GM12891 (cell line): ENCODE measurements at regions not wholly inside any gene's neighbourhood (a gene's known extent, or its start where the extent isn't known, plus 50 kb on each side); places are given as distances from the start of the nearest gene placed in this dataset.

Source experiments
- PAX5 ChIP-seq: IDR thresholded peaks from 2 replicates; pipeline ENCODE4 v1.6.1; 2011; ENCODE audit warnings: low read length, moderate library complexity, mild to moderate bottlenecking; ENCODE audit not compliant: insufficient read depth, severe bottlenecking
- POLR2A ChIP-seq: IDR thresholded peaks from 2 replicates; pipeline ENCODE4 v1.6.1; 2011; ENCODE audit warnings: low read depth, low read length, control low read depth
- POLR2AphosphoS5 ChIP-seq: IDR thresholded peaks from 2 replicates; pipeline ENCODE4 v1.6.1; 2011; ENCODE audit warnings: low read depth, low read length, control low read depth
- POU2F2 ChIP-seq: IDR thresholded peaks from 2 replicates; pipeline ENCODE4 v1.6.1; 2011; ENCODE audit warnings: low read depth, mild to moderate bottlenecking, control low read depth, low read length, moderate library complexity
- SPI1 ChIP-seq: IDR thresholded peaks from 2 replicates; pipeline ENCODE4 v1.6.1; 2011; ENCODE audit warnings: low read depth, low read length, control low read depth
- TAF1 ChIP-seq: IDR thresholded peaks from 2 replicates; pipeline ENCODE4 v1.6.1; 2011; ENCODE audit warnings: low read depth, low read length, control low read depth

DNA sequence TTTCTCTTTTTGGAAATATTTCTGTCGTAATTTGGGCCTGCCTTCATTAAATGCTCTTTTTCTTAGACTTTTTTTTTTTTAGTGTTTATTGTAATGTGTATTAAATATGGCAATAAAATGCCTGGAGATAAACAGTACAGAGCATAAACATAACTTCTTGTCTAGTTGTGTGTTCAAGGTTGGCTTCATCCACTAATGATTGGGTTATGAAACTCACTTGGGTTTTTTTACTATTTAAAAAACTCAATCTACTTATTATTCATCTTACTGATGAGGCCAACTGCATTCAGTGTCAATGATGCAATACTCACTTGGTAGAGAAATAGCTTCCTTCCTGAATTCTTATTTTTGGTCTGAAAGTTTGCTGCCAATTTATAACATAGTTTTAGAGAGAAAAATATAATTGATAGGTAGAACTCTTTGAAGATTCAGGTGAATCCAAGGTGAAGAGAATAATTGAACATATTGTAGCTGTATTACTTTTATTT lies 144.2 kb upstream of the NABP1 start:
- no peak for TF ChIP-seq POLR2A
- no peak for TF ChIP-seq POLR2AphosphoS5
- TF ChIP-seq TAF1: no peak
- no peak for TF ChIP-seq SPI1
- no peak for TF ChIP-seq POU2F2
- TF ChIP-seq PAX5: no peak
